Liver (tissue), 3 donors: ENCODE measurements at regions not wholly inside any gene's neighbourhood (a gene's known extent, or its start where the extent isn't known, plus 50 kb on each side); places are given as distances from the start of the nearest gene placed in this dataset.
A peak's percentile ranks its signal among the peaks of the same experiment; 100 is the strongest.

Experiments
- GABPA ChIP-seq, 2 donors: IDR thresholded peaks in 1 of 2; conservative IDR thresholded peaks in 1 of 2; 2 replicates each; pipeline ENCODE4 v1.6.1; 2016; ENCODE audit warnings: antibody characterized with exemption in 2 of 2, mild to moderate bottlenecking in 1 of 2, moderate library complexity in 1 of 2
- TF ChIP-seq, protein P1 (sequence below): fragments of 150-350 bp; IDR thresholded peaks from 2 replicates; pipeline ENCODE4 v1.5.1; 2017; ENCODE audit warnings: improper control_type of control experiment, low read depth, low read length; ENCODE audit not compliant: missing input control
- TF ChIP-seq, protein P2 (sequence below): IDR thresholded peaks from 2 replicates; pipeline ENCODE4 v1.6.1; 2016; ENCODE audit warnings: antibody characterized with exemption
- donor health status: healthy.
- donor health status: healthy.

DNA sequence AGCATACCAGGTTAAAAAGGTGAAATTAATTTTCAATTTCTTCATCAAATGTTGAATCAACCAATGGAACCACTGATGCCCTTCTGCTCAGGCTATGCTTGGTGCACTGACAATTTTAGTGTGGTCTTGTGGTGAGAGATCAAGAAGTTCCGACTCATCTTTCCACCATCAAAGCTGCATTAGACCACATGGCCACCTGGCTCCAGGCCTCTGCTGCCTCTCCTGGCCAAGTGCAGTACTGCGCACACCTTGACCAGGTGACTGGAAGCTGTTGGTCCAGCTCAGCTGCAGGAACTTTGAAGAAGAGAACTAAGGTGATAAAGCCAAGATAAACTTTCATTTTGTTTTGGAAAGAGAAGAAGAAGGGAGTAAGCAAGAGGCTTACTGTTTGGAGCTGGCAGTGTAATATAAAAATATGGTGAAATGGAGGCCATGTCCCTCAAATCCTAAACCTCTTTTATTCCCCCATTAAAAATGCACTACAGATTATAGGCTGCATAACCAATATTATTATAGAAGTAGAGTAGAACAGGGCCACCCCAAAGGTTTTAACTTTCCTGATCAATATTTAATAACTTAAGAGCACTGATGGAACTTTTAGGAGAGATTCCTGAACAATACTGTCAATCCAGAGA lies 315.5 kb upstream of the C9orf72 start:
- TF ChIP-seq, protein P1, sequence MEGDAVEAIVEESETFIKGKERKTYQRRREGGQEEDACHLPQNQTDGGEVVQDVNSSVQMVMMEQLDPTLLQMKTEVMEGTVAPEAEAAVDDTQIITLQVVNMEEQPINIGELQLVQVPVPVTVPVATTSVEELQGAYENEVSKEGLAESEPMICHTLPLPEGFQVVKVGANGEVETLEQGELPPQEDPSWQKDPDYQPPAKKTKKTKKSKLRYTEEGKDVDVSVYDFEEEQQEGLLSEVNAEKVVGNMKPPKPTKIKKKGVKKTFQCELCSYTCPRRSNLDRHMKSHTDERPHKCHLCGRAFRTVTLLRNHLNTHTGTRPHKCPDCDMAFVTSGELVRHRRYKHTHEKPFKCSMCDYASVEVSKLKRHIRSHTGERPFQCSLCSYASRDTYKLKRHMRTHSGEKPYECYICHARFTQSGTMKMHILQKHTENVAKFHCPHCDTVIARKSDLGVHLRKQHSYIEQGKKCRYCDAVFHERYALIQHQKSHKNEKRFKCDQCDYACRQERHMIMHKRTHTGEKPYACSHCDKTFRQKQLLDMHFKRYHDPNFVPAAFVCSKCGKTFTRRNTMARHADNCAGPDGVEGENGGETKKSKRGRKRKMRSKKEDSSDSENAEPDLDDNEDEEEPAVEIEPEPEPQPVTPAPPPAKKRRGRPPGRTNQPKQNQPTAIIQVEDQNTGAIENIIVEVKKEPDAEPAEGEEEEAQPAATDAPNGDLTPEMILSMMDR, result peak; percentile 76
- no peak for TF ChIP-seq GABPA (IDR thresholded peaks at IDR 0.05 in 1 of 2, conservative IDR thresholded peaks at IDR 0.05 in 1 of 2)
- TF ChIP-seq, protein P2, sequence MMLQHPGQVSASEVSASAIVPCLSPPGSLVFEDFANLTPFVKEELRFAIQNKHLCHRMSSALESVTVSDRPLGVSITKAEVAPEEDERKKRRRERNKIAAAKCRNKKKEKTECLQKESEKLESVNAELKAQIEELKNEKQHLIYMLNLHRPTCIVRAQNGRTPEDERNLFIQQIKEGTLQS, result no peak
